Natural killer cell (primary cell): ENCODE measurements at regions not wholly inside any gene's neighbourhood (a gene's known extent, or its start where the extent isn't known, plus 50 kb on each side); places are given as distances from the start of the nearest gene placed in this dataset.

Experiments
- ATAC-seq, 3 donors: fragments of 150-1000 bp in 2 of 3; fragments of 200-7000 bp in 1 of 3; cut with Tn5 transposase; 1 replicate in 1 of 3; 2 replicates in 2 of 3; pipeline ENCODE4 v1.10.0; 2021; ENCODE audit warnings: mild to moderate bottlenecking in 2 of 3, moderate library complexity in 2 of 3
- DNase-seq, 2 donors: peaks; one replicate each; pipeline versions ENCODE4 v3.0.0 to v3.0.0-alpha.2; 2013 to 2021; ENCODE audit warnings: mixed read lengths in 1 of 2
- H3K27ac ChIP-seq: one replicate; pipeline ENCODE4 v1.5.1; 2013; ENCODE audit warnings: mild to moderate bottlenecking, low read length
- H3K27me3 ChIP-seq: one replicate; pipeline ENCODE4 v1.6.1; 2013; ENCODE audit warnings: low read length; ENCODE audit not compliant: control insufficient read depth, insufficient read depth
- H3K36me3 ChIP-seq: one replicate; pipeline ENCODE4 v1.6.1; 2013; ENCODE audit warnings: low read length; ENCODE audit not compliant: control insufficient read depth, insufficient read depth
- H3K4me1 ChIP-seq: one replicate; pipeline ENCODE4 v1.6.1; 2013; ENCODE audit warnings: low read length; ENCODE audit not compliant: control insufficient read depth, insufficient read depth
- H3K4me3 ChIP-seq: one replicate; pipeline ENCODE4 v1.5.1; 2013; ENCODE audit warnings: low read length
- H3K9me3 ChIP-seq: one replicate; pipeline ENCODE4 v1.6.1; 2013; ENCODE audit warnings: low read length; ENCODE audit not compliant: control insufficient read depth, insufficient read depth
- H3K27ac Mint-ChIP-seq, 2 donors: one replicate each; pipeline ENCODE4 v1.8.0; 2022; ENCODE audit warnings: mild to moderate bottlenecking in 2 of 2, mixed read lengths in 2 of 2, moderate library complexity in 1 of 2
- H3K27me3 Mint-ChIP-seq, 2 donors: one replicate each; pipeline ENCODE4 v1.8.0; 2022; ENCODE audit warnings: low read depth in 2 of 2, mixed read lengths in 2 of 2
- H3K36me3 Mint-ChIP-seq: one replicate; pipeline ENCODE4 v1.8.0; 2022; ENCODE audit warnings: mixed read lengths
- H3K4me1 Mint-ChIP-seq, 2 donors: one replicate each; pipeline ENCODE4 v1.8.0; 2022; ENCODE audit warnings: mixed read lengths in 2 of 2
- H3K4me3 Mint-ChIP-seq: one replicate; pipeline ENCODE4 v1.8.0; 2022; ENCODE audit warnings: mild to moderate bottlenecking, moderate library complexity, mixed read lengths
- H3K9me3 Mint-ChIP-seq, 2 donors: one replicate each; pipeline ENCODE4 v1.8.0; 2022; ENCODE audit warnings: mixed read lengths in 2 of 2
- CTCF ChIP-seq: fragments of 200-600 bp; IDR thresholded peaks from one replicate; pipeline ENCODE4 v1.8.0; 2022; ENCODE audit warnings: antibody characterized with exemption
- WGBS: methylation state at CpG from one replicate; pipeline ENCODE4 v1.1.7; 2013; ENCODE audit warnings: missing lambda C conversion rate; ENCODE audit not compliant: insufficient coverage; 5-methylcytosine and 5-hydroxymethylcytosine counted together
- intact Hi-C: fragments of 100-400 bp; cut with micrococcal nuclease; formaldehyde crosslinking; loops from one replicate; pipeline ENCODE4 v1.14.2; 2022

- Histone ChIP-seq H3K9me3 (no peaks in the 10 kb centered on the region), H3K27me3 (no peaks in the 10 kb centered on the region), H3K4me1 (no peaks in the 10 kb centered on the region), H3K27ac (no peak overlapping the region), H3K4me3 (no peak overlapping the region), H3K36me3 (no peaks in the 10 kb centered on the region)
- Mint-ChIP-seq H3K27ac (no peak overlapping the region), H3K9me3 (peaks cover 0 to 2% of the 10 kb centered on the region in 2 donors), H3K4me1 (no peaks in the 10 kb centered on the region), H3K27me3 (peaks cover 0 to 10% of the 10 kb centered on the region in 2 donors), H3K4me3 (no peak overlapping the region), H3K36me3 (no peaks in the 10 kb centered on the region)
- TF ChIP-seq CTCF = no peak
- no peak for ATAC-seq
- DNase-seq = no peak
- 94% methylated on average over 2 of the region's 2 CpGs for WGBS
- intact Hi-C loops = no loop called here
These were observed 203.5 kb upstream of the IRX3 start for GRCh38 chr16:54490112-54490488.

GRCh38 chr16:54489225-54490111 lies 202.9 kb upstream of the IRX3 start:
- H3K36me3 ChIP-seq = no peaks in the 10 kb centered on the region
- peaks cover 0 to 2% of the 10 kb centered on the region in 2 donors for H3K9me3 Mint-ChIP-seq
- H3K4me1 Mint-ChIP-seq = no peaks in the 10 kb centered on the region
- ATAC-seq (no peak), DNase-seq (no peak)
- H3K36me3 Mint-ChIP-seq = no peaks in the 10 kb centered on the region
- no peaks in the 10 kb centered on the region for H3K4me1 ChIP-seq
- H3K27ac ChIP-seq = no peak overlapping the region
- 81% methylated on average over 7 of the region's 11 CpGs for WGBS
- no peak for TF ChIP-seq CTCF
- no peaks in the 10 kb centered on the region for H3K27me3 ChIP-seq
- no peak overlapping the region for H3K4me3 ChIP-seq
- intact Hi-C loops = no loop called here
- no peak overlapping the region for H3K27ac Mint-ChIP-seq
- no peaks in the 10 kb centered on the region for H3K9me3 ChIP-seq
- no peak overlapping the region for H3K4me3 Mint-ChIP-seq
- H3K27me3 Mint-ChIP-seq = peaks cover 0 to 10% of the 10 kb centered on the region in 2 donors

- H3K9me3 Mint-ChIP-seq = peaks cover 0 to 2% of the 10 kb centered on the region in 2 donors
These were observed 202.1 kb upstream of the IRX3 start for GRCh38 chr16:54488729-54489128.

More at GRCh38 chr16:54488729-54489128, 202.1 kb upstream of the IRX3 start:
- no peaks in the 10 kb centered on the region for H3K4me1 Mint-ChIP-seq
- TF ChIP-seq CTCF = no peak
- ATAC-seq (no peak), DNase-seq (no peak)
- Histone ChIP-seq H3K9me3 (no peaks in the 10 kb centered on the region), H3K36me3 (no peaks in the 10 kb centered on the region), H3K4me3 (no peak overlapping the region), H3K4me1 (no peaks in the 10 kb centered on the region), H3K27ac (no peak overlapping the region), H3K27me3 (no peaks in the 10 kb centered on the region)
- H3K27me3 Mint-ChIP-seq = peaks cover 0 to 10% of the 10 kb centered on the region in 2 donors
- H3K36me3 Mint-ChIP-seq = no peaks in the 10 kb centered on the region
- H3K27ac Mint-ChIP-seq = no peak overlapping the region
- intact Hi-C loops = no loop called here
- H3K4me3 Mint-ChIP-seq = no peak overlapping the region
- WGBS = 80% methylated on average over 3 of the region's 3 CpGs
